HG02870 (cell line): ENCODE measurements at regions not wholly inside any gene's neighbourhood (a gene's known extent, or its start where the extent isn't known, plus 50 kb on each side); places are given as distances from the start of the nearest gene placed in this dataset.

Experiments used
- ATAC-seq: cut with Tn5 transposase; IDR thresholded peaks from one replicate; pipeline ENCODE4 v1.9.1; 2021; ENCODE audit warnings: mild to moderate bottlenecking, moderate library complexity; ENCODE audit not compliant: unreplicated experiment

DNA sequence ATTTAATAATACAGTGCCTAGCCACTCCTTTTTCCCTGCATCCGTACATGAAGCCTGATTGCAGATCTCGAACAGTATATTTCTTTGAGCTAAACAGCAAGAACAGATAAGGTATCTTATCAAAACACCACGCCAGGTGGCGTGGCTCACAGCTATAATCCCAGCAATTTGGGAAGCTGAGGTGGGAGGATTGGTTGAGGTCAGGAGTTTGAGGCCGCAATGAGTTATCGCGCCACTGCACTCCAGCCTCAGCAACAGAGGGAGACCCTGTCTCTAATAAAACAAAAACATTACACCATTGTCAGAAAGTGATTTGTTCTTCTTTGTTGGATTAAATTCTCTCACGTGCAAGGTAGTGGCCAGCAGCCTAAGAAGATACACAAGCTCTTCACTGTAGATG lies 291.2 kb upstream of the DMRT1 start:
- no peak for ATAC-seq

DNA sequence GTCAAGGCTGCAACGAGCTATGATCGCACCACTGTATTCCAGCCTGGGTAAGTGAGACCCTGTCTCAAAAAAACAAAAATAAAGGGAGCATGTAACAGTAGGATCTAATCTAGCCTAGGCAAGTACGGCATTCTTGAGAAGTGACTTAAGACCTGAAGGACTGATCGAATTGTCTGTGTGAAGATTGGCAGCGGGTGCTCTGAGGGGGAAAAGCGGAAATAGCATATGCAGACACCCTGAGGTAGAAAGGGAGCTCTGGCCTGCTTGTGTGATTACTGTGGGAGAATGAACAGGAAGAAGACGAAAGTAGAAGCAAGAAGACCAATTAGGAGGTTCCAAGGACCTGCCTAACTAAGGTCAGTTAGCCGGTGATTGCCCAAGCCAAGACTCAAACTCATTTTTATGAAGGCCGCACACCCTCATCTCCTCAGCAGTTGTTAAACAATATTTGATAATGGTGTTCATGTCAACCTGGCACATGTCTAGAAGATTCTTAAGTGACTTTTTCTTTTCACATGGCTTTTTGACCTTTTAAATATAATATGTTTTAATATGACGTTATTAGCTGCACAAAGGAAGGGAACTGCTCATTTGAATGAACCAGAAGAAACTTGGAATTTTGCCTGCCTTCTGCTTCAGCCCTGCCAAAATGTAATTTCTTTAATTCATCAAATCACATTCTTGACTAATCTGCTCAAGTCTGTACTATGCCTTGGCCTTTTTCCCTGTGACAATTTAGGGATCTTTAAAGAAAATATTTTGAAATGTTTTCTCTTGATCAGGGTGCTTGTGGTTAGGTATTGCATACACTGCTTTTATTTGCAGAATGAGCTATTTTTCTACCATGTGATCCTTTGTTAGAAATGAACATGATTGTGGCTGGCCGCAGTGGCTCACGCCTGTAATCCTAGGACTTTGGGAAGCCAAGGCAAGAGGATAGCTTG lies 289.2 kb upstream of the DMRT1 start:
- ATAC-seq, result no peak

DNA sequence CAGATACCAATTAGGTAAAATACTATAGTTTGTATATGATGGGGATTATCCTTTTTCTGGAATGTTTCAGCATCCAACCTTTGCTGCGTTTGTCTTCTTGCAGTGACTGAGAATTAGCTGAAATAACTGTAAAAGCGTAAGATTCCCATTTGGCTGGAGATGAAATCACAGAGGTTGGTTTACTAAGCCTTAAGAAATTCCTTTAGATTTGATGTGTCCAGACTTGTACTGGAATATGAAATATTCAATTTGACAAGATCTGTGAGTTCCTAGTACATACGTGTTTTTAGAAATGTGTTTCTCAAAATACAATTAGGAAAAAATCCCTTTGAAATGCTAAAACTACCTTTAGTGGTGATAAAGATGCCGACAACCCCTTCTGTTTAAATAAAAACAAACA lies 286.0 kb upstream of the DMRT1 start:
- ATAC-seq, result no peak

DNA sequence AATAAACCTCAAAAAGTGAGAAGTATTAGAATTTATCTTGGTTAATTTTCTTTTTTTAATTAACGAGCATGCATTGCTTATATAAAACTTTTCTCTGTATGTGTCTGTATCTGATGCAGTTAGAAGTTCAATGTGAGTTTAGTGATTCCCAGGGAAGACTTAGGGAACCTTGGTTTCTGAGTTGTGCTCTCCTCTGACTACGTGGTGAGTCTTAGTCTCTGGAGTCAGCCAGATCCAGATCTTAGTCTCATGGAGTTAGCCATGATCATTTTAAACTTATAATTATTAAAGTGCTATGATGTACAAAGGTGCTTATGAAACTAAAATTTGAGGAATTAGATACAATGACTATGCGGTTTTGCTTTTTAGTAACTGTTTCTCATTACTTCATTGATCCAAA lies 285.3 kb upstream of the DMRT1 start:
- no peak for ATAC-seq

DNA sequence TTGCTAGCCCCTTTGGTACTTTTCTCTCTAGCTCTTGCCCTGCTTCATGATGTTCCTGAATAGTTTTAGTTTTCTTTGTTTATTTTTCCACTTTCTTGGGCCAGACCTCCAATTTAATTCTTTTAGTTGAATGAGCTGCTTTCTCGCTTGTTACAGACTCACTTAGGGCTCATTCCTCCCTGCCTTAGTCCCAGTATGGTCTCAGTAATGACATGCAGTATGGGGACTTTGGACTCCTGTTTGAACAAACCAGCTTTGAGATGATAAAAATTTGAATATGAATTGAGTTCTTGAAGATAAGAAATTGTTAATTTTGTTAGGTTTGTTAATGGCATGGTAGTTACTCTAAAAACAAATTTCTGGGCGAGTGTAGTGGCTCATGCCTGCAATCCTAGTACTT lies 284.8 kb upstream of the DMRT1 start:
- no peak for ATAC-seq

DNA sequence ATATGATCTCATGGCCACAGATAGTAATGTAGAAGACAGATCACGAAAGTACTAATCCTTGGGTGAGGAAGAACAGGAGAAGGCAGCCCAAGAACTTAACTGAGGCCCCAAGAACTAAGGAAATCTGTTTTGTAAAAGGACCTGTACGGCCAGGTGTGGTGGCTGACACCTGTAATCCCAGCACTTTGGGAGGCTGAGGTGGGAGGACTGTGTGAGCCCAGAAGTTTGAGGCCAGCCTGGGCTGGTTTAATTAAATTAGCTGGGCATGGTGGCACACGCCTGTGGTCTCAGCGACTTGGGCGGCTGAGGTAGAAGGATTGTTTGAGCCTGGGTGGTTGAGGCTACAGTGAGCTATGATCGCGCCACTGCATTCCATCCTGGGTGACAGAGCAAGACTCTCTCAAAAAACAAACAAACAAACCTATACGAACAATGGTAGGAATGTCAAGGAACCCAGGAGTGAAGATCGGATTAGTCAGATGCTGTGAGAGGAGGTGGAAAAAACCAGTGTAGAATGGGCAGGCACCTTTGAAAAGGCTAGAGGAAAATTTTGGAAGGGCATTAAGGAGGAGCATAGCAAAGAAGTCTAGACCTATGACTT lies 283.8 kb upstream of the DMRT1 start:
- ATAC-seq, result no peak

DNA sequence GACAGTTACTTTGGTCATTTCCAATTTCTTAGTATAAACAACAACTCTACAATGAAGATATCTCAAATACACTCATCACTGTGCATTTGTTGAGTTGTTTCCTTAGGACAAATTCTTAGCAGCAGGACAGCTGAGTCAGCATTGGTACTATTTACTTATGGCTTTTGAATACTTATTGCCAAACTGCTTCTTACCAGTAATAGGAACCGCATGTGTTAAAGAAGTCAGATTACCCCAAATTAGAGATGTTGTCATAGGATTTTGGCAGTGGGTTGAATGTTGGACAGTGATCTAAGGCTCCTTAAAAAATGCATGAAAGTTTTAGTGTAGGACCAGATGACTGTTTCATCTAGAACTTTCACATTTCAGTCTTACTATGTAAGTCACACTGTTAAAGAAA lies 280.1 kb upstream of the DMRT1 start:
- ATAC-seq, result no peak

DNA sequence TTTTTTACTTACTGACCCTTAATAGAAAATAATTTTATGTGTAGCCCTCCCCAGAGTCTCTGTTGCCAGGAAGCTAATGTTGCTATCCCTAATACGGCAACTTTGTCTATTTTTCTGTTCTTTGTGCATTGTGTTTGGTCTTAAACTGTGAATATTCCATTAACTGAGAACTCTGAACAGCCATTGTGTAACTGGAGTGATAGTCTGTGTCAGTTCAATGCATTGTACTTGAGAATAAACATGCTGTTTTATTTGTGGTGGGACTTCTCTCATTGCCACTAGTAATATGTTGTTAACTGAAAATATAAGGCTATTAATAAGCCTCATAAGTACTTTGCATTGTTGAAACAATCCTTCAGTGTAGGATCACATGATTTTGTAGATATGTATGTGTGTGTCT lies 278.3 kb upstream of the DMRT1 start:
- no peak for ATAC-seq

DNA sequence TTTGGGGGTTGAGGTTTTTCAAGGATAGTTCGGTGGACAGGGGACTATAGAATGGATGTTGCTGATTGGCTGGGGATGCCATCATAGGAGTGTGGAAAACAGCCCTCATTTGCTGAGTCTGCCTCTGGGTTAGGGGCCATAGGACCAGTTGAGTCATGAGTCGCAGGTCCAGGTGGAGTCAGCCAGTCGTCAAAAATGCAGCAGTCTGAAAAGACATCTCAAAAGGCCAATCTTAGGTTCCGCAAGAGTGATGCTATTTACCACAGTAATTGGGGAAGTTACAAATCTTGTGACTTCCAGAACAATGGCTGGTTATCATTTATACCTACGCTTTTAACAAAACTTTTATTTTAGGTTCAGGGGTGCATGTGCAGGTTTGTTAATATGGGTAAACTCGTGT lies 276.0 kb upstream of the DMRT1 start:
- no peak for ATAC-seq

DNA sequence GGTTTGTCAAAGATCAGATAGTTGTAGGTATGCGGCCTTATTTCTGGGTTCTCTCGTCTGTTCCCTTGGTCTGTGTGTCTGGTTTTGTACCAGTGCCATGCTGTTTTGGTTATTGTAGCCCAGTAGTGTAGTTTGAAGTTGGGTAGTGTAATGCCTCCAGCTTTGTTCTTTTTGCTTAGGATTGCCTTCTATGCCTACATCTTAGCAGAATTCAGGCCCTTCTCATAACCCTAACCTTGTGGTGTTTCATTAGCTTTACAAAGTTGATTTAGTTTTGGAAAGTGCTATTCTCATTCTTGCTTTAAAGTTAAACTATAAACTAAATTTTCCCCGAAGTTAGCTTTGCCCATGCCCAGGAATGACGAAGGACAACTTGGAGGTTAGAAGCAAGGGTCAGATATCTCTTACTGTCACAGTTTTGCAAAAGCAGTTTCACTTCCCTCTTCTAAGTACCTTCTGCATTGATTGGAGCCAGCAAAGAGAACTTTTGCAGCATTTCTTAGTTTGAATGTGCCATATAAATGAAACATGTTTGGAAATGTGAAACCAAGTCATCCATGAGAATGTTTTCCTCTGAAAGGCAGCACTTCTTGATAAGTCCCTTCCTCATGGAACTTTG lies 274.3 kb upstream of the DMRT1 start:
- ATAC-seq, result peak; percentile 94

DNA sequence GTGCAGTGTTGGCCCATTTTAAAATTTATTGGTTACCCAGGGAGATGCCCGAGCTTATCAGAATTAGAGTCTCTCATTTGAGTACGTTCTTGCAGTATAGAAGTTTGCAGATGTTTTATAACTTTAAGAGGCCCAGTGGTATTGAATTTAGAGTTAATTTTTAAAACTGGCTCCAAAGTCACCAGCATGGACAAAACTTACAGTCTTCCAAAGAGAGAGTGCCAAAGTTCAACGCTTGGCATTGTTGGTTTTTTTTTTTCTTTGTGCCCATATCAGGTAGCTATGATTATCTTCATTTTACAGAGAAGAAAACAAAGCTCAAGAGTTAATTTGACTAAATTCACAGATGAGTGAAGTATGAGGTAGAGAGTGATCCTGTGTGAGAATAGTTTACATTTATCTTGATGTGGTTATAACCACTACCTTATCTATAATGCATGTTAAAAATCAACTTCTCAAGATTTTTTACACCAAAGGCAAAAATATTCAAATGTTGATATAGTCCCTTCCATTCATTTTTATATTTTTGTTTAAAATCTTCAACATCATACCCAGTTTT lies 273.7 kb upstream of the DMRT1 start:
- ATAC-seq, result no peak

DNA sequence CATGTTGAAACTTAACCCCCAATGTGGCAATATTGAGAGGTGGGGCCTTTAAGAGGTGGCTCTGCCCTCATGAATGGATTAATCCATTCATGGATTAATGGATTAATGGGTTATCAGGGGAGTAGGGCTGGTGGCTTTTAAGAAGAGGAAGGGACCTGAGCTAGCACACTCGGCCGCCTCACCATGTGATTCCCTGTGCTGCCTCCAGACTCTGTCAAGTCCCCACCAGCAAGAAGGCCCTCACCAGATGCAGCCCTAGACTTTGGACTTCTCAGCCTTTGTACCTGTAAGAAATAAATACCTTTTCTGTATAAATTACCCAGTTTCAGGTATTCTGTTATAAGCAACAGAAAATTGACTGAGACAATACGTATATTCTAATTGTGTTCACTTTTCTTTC lies 272.2 kb upstream of the DMRT1 start:
- ATAC-seq, result no peak

DNA sequence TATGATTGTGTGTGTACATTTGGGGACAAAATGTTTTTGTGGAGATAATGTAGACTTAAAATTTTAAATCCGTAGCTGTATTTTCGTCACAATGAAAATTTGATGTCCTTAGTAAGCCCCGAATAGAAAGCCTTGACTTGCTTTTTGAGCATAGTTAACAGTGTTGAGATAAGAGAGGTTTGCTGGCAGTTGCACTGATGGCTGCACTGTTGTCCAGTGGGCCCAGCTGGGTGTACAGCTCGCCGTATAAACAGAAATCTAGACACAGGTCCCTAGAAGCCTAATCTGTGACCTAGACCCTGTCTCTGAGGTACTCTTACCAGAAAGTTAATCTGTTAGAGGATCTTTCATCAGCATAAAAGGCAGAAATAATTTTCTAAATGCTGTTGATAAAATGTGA lies 271.3 kb upstream of the DMRT1 start:
- no peak for ATAC-seq

DNA sequence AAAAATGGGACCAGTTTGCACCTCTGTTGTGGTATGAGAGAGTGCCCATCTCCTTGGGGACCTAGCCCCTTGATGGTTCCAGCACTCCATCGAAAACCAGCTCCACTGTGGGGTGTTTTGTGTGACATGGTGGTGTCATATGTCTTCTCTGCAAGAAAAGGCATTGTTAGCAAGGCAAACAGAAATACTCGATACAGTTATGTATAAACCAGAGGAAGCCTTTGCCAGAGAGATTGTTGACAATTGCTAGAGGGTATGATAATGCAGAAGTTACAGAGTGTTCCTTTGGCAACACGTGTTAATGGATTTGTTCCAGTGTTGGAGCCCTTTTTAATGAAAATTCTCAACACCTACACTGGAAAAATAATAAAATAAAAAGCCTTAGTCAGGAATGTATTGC lies 270.4 kb upstream of the DMRT1 start:
- ATAC-seq, result no peak

DNA sequence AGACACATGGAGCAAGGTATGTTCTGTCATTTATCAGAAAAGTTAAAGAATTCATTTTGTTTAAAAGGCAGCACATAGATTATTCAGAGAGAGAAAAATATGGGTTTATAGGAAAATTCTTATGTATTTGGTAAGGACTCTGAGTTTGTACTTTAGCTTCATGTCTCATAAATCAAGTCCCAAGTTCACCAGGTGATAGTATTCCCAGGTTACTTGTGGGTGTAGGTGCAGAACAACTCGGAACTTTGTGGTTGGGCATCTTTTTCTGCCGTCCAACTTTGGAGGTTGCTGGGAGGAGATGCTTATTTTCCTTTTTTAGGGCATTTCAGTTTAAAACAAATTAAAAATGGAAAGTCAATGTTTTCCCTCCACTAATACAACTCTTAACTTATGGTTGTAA lies 269.8 kb upstream of the DMRT1 start:
- no peak for ATAC-seq

DNA sequence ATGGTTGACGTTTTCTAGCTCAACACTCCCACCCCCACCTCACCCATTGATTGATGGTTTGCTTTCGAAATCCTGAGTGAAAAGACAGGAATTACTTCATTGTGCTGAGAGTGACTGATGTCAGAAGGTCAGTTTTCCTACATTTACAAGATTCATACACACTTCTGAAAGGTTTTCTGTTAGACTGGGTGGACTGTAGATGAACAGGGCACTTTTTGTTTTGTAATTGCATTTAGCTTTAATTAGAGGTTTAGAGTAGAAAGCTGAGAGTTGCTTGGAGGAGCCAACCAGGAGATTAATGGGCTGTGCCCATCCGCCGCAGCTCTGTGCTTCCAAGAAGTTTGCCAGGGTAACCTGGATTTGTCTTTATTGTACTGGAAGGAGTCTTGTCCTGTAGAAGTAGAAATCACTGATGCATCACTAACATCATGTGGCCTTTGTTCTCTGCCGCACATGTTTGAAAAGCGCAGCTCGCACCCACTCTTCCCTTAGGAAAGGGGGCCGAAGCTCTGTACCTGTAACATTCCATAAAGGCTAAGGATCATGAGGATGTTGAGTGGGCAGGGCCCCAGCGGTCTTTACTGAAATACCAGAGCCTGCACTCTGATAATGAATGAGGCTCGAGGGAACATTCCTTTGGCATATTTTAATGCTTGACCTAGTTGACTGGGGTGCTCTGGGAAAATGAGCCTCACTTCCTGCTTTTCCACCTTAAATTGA lies 267.6 kb upstream of the DMRT1 start:
- no peak for ATAC-seq

DNA sequence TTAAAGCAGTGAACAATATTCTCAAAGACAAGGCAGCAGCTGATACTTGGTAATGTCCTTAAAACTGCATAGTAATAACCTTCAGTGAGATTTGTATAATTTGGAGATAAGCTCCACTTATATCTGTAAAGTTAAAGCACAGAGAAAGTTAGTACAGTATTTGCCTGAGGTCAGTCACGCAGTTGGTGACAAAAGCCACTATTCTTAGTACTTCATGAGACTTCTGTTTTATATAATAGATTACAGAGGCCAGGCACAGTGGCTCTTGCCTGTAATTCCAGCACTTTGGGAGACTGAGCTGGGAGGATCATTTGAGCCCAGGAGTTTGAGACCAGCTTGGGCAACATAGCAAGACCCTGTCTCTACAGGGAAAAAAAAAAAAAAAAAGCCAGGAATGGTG lies 266.4 kb upstream of the DMRT1 start:
- ATAC-seq, result no peak

DNA sequence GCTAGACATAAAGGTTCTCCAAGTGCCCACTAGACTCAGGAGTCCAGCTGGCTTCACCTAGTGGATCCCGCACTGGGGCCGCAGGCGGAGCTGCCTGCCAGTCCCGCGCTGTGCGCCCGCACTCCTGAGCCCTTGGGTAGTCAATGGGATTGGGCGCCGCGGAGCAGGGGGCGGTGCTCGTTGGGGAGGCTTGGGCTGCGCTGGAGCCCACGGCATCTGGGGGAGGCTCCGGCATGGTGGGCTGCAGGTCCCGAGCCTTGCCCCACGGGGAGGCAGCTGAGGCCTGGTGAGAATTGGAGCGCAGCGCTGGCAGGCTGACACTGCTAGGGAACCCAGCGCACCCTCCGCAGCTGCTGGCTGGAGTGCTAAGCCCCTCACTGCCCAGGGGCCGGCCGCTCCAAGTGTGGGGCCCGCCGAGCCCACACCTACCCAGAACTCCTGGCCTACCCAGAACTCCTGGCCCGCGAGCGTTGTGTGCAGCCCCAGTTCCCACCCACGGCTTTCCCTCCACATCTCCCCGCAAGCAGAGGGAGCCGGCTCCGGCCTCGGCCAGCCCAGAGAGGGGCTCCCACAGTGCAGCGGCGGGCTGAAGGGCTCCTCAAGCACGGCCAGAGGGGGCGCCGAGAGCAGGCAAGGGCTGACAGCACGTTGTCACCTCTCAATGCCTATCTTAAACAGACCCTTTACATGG lies 260.7 kb upstream of the DMRT1 start:
- ATAC-seq, result no peak

DNA sequence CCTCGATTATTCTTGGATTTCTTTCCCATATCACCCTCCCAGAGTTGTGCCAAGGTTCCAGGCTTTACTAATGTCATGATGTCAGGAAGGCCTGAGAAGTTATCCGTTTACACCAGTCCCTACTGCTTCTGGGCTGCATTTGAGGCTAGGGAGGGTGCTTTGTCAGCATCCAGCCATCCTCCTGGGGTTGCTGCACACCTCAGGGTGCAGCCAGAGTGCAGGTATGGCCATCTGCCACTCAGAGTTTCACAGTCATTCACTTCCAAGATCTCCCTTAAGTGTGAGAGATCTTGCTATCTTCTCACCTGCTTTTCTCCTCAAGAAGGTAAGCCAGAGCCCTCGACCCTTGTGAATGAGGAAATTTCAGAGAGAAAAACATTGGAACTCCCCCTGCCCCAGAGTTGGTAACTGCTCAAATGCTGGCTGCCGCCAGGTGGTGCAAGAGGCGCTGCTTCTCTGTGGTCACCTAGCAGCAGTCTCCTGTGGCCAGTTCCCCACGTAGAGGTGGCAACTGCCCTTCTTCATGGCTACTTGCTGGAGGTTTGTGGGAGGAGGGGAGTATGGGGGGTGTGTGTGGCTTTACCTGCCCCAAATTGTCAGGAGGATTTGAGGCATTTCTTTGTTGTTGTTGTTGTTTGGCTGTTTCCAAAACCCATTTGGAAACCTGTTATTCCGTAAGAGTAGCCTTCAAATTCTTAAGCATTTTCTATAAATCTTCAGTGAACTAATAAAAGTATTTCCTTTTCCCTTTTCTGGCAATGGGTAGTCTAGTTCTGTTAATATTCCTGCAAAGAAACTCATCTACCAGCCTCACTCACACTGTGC lies 259.6 kb upstream of the DMRT1 start:
- ATAC-seq, result no peak

DNA sequence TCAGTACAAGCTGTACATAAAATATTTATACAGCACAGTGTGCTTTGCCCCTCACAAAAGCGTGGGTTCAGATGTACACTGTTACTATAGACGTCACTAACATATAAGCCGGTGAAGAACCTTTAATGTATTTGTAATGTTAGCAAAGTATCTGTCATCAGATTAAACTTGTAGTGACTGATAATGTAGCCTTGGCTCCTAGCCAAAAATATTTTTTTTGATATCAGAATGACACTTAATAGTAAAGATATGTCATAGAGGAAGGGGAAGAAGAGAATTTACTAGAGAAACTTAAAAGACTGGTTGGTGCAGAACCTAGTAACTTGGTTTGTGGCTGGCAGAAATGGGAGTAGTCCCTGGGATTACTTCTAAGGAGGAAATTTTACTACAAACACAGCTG lies 258.7 kb upstream of the DMRT1 start:
- ATAC-seq, result no peak
